GM21360 (cell line): ENCODE measurements at regions not wholly inside any gene's neighbourhood (a gene's known extent, or its start where the extent isn't known, plus 50 kb on each side); places are given as distances from the start of the nearest gene placed in this dataset.
"Not testable (repeated sequence)": the region's sequence is repeated elsewhere in the genome, so short reads cannot be mapped to it uniquely, and the experiment has no call there.

ENCODE experiments used
- ATAC-seq: cut with Tn5 transposase; IDR thresholded peaks from one replicate; pipeline ENCODE4 v1.9.1; 2021; ENCODE audit warnings: mild to moderate bottlenecking, moderate library complexity; ENCODE audit not compliant: unreplicated experiment

- ATAC-seq: not testable (repeated sequence)
Measured at GRCh38 chr7:131808156-131808555, 251.7 kb upstream of the PODXL start.

DNA sequence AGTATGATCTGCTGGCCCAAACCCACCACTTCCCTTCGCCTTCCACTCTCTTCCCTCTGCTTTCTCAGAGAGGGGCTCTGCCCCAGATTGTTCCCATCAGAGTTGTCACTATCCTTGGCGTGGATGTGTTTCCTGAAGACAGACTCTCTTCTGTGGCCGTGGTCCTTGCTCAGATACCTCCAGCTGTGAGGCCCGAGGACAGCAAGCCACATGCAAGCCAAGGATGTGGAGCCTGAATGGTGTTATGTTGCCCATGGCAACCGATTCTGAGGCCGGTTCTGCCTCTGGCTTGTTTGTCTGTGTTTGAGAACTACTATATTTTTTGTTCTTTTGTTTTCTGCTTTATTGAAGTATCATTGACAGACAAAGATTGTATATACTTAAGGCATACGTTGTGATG, 247.4 kb upstream of the PODXL start:
- no peak for ATAC-seq

- ATAC-seq: no peak
Measured at GRCh38 chr7:131802195-131802864, 245.9 kb upstream of the PODXL start.

DNA sequence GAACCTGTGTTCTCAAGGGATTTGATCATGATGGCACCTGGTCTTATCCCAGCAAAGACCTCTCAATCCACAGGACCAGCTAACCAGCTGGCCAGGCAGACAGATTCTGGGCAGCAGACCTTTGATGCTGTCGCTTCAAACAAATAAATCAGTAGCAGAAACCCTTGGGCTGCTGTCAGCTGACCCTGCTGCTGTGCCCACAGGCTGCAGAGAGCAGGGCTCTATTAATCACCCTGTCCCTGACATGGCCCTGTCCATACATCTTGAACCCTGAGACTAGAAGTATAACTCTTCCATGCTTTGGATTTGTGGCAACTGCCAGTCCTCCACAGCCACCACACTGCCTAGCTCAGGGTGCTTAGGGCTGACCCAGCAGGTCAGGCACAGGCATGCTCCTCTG, 244.1 kb upstream of the PODXL start:
- no peak for ATAC-seq

- no peak for ATAC-seq
Measured at GRCh38 chr7:131800008-131800407, 243.6 kb upstream of the PODXL start.

DNA sequence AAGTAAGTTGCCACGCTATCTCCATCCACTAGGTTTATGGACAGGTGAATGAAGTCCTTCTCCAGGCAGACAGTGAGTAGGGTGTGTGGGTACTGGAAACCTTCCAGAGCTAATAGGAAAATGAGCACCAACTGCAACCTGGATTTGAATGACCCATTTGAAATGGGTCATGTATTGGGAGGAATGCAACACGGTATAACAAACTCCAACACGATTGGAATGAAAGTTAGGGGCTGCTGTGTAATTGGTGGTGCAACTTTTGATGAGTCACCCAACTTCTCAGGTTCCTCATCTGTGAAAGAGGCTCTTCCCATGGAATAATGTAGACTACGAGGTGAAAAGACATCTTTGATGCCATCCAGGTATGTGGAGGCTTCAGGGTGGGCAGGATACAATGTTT, 241.4 kb upstream of the PODXL start:
- ATAC-seq: no peak

DNA sequence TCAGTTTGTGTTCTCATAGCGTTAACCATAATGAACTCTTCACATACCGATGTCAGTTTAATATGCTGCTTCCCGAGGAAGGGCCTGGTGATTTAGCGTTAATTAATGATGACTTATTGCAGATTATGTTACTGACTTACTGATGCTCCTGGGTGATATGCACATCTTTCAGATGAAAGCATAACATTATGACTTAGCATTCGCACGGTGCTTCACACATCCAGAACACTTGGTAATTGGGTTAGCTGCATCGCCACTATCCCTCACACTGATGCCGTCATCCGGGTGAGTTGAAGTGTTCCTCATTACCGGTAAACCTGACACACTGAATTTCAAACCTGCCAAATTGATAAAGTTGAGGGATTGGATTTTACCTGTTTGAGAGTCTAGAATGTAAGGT, 239.0 kb upstream of the PODXL start:
- no peak for ATAC-seq

DNA sequence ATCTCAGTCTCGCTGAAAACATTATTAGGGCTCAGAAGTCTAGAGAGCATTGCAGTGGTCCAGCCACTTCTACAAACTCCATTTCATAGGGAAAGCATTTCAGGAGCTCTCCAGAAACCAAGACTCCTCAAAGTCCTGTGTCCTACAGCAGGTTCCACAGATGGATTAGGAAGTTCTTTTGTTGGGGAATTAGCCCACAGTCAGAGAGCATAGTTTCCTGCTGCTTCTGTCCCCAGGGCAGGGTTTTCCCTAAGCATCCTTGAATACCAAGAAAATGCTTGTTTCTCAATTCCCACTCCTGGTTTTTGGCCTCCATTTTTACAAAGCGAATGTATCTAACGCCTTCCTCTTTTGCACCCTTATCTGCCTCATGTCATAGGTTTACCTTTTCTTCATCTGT, 235.9 kb upstream of the PODXL start:
- ATAC-seq: no peak

- ATAC-seq: no peak
Measured at GRCh38 chr7:131787101-131787500, 230.7 kb upstream of the PODXL start.

DNA sequence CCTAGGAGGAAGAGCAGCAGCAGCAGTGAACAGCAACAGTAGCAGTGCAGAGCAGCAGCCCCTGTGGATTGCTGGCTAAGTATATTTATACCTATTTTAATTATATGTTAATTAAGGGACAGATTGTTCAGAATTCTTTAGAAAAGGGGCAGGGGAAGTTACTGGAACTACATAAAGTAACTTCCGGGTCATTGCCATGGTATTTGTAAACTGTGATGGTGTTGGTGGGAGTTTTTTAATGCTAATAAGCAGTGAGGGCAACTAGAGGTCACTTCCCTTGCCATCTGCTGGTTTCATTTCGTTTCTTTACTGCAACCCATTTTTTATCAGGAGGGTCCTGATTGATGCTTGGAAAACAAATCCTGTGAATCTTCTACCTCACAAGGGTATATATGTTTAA, 229.8 kb upstream of the PODXL start:
- no peak for ATAC-seq

GRCh38 chr7:131778601-131779000, 222.2 kb upstream of the PODXL start:
- no peak for ATAC-seq

- no peak for ATAC-seq
Measured at GRCh38 chr7:131774419-131775220, 218.2 kb upstream of the PODXL start.

DNA sequence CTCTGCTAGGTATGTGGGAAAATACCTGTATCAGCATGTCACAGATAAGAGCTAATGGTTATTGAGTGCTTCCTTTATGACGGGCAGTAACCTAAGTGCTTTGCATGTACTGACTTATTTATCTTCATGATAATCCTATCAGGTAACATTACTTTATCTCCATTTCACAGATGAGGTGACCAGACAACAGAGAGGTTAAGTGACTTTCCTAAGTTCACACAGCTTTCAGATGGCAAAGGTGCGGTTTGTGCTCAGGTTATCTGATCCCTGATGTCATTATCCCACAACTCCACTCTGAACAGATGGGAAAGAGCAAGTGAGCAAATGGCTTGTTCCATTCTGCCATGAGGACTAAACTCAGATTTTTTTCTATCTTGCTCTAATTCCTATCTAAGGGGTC, 217.0 kb upstream of the PODXL start:
- no peak for ATAC-seq

GRCh38 chr7:131769241-131769640, 212.8 kb upstream of the PODXL start:
- ATAC-seq: no peak

GRCh38 chr7:131767591-131767990, 211.2 kb upstream of the PODXL start:
- no peak for ATAC-seq

DNA sequence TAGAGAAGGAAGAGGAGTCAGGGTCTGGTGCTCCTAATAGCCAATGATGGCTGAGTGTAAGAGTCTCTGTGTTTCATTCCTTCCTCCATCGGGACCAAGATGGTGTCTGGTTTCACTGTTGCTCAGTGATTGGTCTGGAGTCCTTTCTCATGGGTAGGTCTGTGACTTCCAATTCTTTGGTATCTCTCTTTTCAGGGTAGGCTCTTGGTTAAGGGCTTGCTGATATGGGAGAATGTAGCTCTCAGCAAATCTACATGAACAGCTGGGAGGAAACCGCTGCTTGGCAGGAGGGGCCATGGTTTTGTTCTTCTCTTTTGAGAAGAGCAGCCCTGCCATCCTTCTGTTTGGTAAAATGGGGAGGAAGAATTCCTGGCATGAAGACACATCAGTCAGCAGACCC, 209.1 kb upstream of the PODXL start:
- no peak for ATAC-seq

GRCh38 chr7:131764143-131764775, 207.8 kb upstream of the PODXL start:
- no peak for ATAC-seq

- ATAC-seq: no peak
Measured at GRCh38 chr7:131762753-131763152, 206.3 kb upstream of the PODXL start.

DNA sequence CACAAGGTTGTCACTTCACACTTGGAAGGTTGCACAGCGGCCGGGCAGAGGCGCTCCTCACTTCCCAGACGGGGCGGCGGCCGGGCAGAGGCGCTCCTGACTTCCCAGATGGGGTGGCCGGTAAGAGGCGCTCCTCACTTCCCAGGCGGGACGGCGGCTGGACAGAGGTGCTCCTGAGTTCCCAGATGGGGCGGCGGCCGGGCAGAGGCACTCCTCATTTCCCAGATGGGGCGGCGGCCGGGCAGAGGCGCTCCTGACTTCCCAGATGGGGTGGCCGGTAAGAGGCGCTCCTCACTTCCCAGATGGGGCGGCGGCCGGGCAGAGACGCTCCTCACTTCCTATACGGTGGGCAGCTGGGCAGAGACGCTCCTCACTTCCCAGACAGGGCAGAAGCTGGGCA, 199.4 kb upstream of the PODXL start:
- ATAC-seq: not testable (repeated sequence)

- no peak for ATAC-seq
Measured at GRCh38 chr7:131753620-131754222, 197.3 kb upstream of the PODXL start.

- no peak for ATAC-seq
Measured at GRCh38 chr7:131747658-131748232, 191.3 kb upstream of the PODXL start.
